Loucy (cell line): ENCODE measurements at regions not wholly inside any gene's neighbourhood (a gene's known extent, or its start where the extent isn't known, plus 50 kb on each side); places are given as distances from the start of the nearest gene placed in this dataset.

Experiments
- CTCF ChIP-seq: fragments of 200-600 bp; sonication (generic); conservative IDR thresholded peaks from 2 replicates; pipeline ENCODE4 v1.5.1; 2014; ENCODE audit warnings: mild to moderate bottlenecking, antibody characterized with exemption, low read length
- EZH2phosphoT487 ChIP-seq: fragments of 200-600 bp; IDR thresholded peaks from 2 replicates; pipeline ENCODE4 v1.6.1; 2018; ENCODE audit warnings: antibody characterized with exemption, mild to moderate bottlenecking, moderate library complexity, borderline replicate concordance

GRCh38 chr2:138296365-138296764 lies 205.2 kb upstream of the SPOPL start:
- no peak for TF ChIP-seq CTCF
- TF ChIP-seq EZH2phosphoT487, result no peak
